ENCODE measurements at regions not wholly inside any gene's neighbourhood (a gene's known extent, or its start where the extent isn't known, plus 50 kb on each side); places are given as distances from the start of the nearest gene placed in this dataset.

DNA sequence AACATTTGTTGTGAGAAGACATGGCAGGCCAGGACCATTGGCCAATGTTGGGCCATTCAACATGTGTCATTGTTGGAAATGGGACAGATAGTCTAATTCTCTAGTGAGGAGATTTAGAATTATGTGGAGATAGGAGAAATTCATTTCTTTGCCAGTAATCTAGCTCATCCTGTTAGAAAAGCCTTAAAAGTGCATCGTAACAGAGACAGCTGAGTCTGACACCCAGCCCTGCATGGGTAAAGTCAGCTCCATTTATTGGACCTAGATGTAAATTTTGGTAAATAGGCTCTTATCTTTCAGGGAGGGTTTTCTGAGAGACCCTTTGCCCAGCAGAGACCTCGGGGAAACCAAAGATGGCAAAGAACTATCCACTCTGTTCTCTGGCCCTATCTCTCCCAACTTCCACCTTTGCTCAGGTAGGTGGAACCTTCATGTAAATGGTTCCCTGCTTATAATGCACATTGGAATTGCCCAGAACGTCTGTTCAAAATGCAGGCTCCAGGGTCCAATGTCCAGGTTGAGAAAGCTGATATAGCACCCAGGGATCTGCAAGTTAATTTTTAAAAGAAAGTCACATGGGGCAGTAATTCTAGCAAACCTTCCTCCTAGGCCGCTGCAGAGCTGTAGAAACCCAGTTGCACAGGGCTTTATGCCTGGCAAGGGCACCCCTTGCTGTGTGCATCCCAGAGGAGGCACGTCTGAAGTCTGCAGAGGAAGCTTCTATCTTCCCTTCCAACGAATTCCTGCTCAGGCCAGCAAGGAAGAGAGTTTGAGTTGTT is 365.9 kb upstream of the PROK2 start:
- no peak for TF ChIP-seq CTCF (IDR thresholded peaks at IDR 0.05)
- peak; percentile 26 to 52 (median 42) for TF ChIP-seq POLR2AphosphoS5 (IDR thresholded peaks at IDR 0.05)
- no peak for TF ChIP-seq EP300 (IDR thresholded peaks at IDR 0.05; ENCODE audit: low read depth)

Measured in transverse colon (tissue), 4 donors.